ENCODE measurements at regions not wholly inside any gene's neighbourhood (a gene's known extent, or its start where the extent isn't known, plus 50 kb on each side); places are given as distances from the start of the nearest gene placed in this dataset.
A peak's percentile ranks its signal among the peaks of the same experiment; 100 is the strongest.

DNA sequence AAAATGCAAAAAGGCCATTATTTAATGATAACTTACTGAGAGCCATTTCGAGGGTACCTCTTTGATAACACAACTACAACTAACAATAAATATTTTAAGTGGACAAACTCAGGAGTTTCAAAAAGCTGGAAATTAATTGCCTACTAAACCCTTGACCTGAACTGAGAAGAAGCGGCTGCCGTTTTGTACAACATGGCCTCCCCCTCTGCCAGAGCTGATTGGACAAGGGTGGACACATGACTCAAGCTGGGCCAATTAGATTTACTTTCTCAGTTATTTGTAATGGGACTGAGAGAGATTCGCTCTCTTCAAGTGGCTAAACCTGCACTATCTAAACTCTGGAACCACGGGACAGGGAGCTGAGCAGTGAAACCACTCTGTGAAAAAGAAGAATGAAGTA is 135.9 kb upstream of the SERPINE2 start:
- no peak for FAIRE-seq
- Histone ChIP-seq H3K9me3 (ENCODE audit: control insufficient read depth in 2 of 3, insufficient read depth in 1 of 3, low read length in 3 of 3) (no peaks in the 10 kb centered on the region), H3K4me3 (ENCODE audit: low read length in 3 of 3) (no peak overlapping the region), H3K4me1 (ENCODE audit: control insufficient read depth in 2 of 3, insufficient read depth in 2 of 3, low read depth in 1 of 3, low read length in 3 of 3) (no peaks in the 10 kb centered on the region), H3K36me3 (ENCODE audit: control insufficient read depth in 2 of 3, insufficient read depth in 3 of 3, low read length in 3 of 3) (no peaks in the 10 kb centered on the region), H3K9ac (ENCODE audit: low read length in 3 of 3) (no peak overlapping the region), H3K27ac (ENCODE audit: low read depth in 2 of 2, low read length in 2 of 2) (no peak overlapping the region), H3K27me3 (ENCODE audit: control insufficient read depth, insufficient read depth, low read length) (no peaks in the 10 kb centered on the region)
- DNase-seq, result peak in 3 of 5 donors; percentile 39 to 91 (median 57)
- intact Hi-C loops (cut with DNase I), result no loop called here
- TF ChIP-seq, protein P1, sequence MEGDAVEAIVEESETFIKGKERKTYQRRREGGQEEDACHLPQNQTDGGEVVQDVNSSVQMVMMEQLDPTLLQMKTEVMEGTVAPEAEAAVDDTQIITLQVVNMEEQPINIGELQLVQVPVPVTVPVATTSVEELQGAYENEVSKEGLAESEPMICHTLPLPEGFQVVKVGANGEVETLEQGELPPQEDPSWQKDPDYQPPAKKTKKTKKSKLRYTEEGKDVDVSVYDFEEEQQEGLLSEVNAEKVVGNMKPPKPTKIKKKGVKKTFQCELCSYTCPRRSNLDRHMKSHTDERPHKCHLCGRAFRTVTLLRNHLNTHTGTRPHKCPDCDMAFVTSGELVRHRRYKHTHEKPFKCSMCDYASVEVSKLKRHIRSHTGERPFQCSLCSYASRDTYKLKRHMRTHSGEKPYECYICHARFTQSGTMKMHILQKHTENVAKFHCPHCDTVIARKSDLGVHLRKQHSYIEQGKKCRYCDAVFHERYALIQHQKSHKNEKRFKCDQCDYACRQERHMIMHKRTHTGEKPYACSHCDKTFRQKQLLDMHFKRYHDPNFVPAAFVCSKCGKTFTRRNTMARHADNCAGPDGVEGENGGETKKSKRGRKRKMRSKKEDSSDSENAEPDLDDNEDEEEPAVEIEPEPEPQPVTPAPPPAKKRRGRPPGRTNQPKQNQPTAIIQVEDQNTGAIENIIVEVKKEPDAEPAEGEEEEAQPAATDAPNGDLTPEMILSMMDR (IDR thresholded peaks at IDR 0.05; ENCODE audit: borderline replicate concordance, extremely low read depth, insufficient read depth), result no peak

- Histone ChIP-seq H3K9ac (ENCODE audit: low read length in 3 of 3) (no peak overlapping the region), H3K36me3 (ENCODE audit: control insufficient read depth in 2 of 3, insufficient read depth in 3 of 3, low read length in 3 of 3) (no peaks in the 10 kb centered on the region), H3K27me3 (ENCODE audit: control insufficient read depth, insufficient read depth, low read length) (no peaks in the 10 kb centered on the region), H3K4me1 (ENCODE audit: control insufficient read depth in 2 of 3, insufficient read depth in 2 of 3, low read depth in 1 of 3, low read length in 3 of 3) (no peaks in the 10 kb centered on the region), H3K9me3 (ENCODE audit: control insufficient read depth in 2 of 3, insufficient read depth in 1 of 3, low read length in 3 of 3) (no peaks in the 10 kb centered on the region), H3K27ac (ENCODE audit: low read depth in 2 of 2, low read length in 2 of 2) (no peak overlapping the region), H3K4me3 (ENCODE audit: low read length in 3 of 3) (no peak overlapping the region)
- TF ChIP-seq, protein P1 (IDR thresholded peaks at IDR 0.05; ENCODE audit: borderline replicate concordance, extremely low read depth, insufficient read depth), result no peak
- DNase-seq (no peak), FAIRE-seq (no peak)
- intact Hi-C loops (cut with DNase I), result no loop called here
Measured at GRCh38 chr2:224174521-224174920, 135.4 kb upstream of the SERPINE2 start.

- TF ChIP-seq, protein P1 (IDR thresholded peaks at IDR 0.05; ENCODE audit: borderline replicate concordance, extremely low read depth, insufficient read depth), result no peak
- DNase-seq (no peak), FAIRE-seq (no peak)
- H3K9ac ChIP-seq (ENCODE audit: low read length in 3 of 3), result no peak overlapping the region
- H3K4me1 ChIP-seq (ENCODE audit: control insufficient read depth in 2 of 3, insufficient read depth in 2 of 3, low read depth in 1 of 3, low read length in 3 of 3), result no peaks in the 10 kb centered on the region
- intact Hi-C loops (cut with DNase I), result no loop called here
- H3K27ac ChIP-seq (ENCODE audit: low read depth in 2 of 2, low read length in 2 of 2), result no peak overlapping the region
- H3K27me3 ChIP-seq (ENCODE audit: control insufficient read depth, insufficient read depth, low read length), result no peaks in the 10 kb centered on the region
- H3K9me3 ChIP-seq (ENCODE audit: control insufficient read depth in 2 of 3, insufficient read depth in 1 of 3, low read length in 3 of 3), result no peaks in the 10 kb centered on the region
- H3K36me3 ChIP-seq (ENCODE audit: control insufficient read depth in 2 of 3, insufficient read depth in 3 of 3, low read length in 3 of 3), result no peaks in the 10 kb centered on the region
- H3K4me3 ChIP-seq (ENCODE audit: low read length in 3 of 3), result no peak overlapping the region
Measured at GRCh38 chr2:224173933-224174332, 134.8 kb upstream of the SERPINE2 start.

GRCh38 chr2:224173210-224173609 is 134.1 kb upstream of the SERPINE2 start:
- intact Hi-C loops (cut with DNase I), result no loop called here
- H3K27ac ChIP-seq (ENCODE audit: low read depth in 2 of 2, low read length in 2 of 2), result no peak overlapping the region
- no peaks in the 10 kb centered on the region for H3K36me3 ChIP-seq (ENCODE audit: control insufficient read depth in 2 of 3, insufficient read depth in 3 of 3, low read length in 3 of 3)
- H3K27me3 ChIP-seq (ENCODE audit: control insufficient read depth, insufficient read depth, low read length), result no peaks in the 10 kb centered on the region
- TF ChIP-seq, protein P1 (IDR thresholded peaks at IDR 0.05; ENCODE audit: borderline replicate concordance, extremely low read depth, insufficient read depth), result no peak
- DNase-seq (no peak), FAIRE-seq (no peak)
- H3K4me1 ChIP-seq (ENCODE audit: control insufficient read depth in 2 of 3, insufficient read depth in 2 of 3, low read depth in 1 of 3, low read length in 3 of 3), result no peaks in the 10 kb centered on the region
- H3K9me3 ChIP-seq (ENCODE audit: control insufficient read depth in 2 of 3, insufficient read depth in 1 of 3, low read length in 3 of 3), result no peaks in the 10 kb centered on the region
- no peak overlapping the region for H3K9ac ChIP-seq (ENCODE audit: low read length in 3 of 3)
- H3K4me3 ChIP-seq (ENCODE audit: low read length in 3 of 3), result no peak overlapping the region

Data from kidney (tissue), 13 donors.